ENCODE measurements at regions not wholly inside any gene's neighbourhood (a gene's known extent, or its start where the extent isn't known, plus 50 kb on each side); places are given as distances from the start of the nearest gene placed in this dataset.

DNA sequence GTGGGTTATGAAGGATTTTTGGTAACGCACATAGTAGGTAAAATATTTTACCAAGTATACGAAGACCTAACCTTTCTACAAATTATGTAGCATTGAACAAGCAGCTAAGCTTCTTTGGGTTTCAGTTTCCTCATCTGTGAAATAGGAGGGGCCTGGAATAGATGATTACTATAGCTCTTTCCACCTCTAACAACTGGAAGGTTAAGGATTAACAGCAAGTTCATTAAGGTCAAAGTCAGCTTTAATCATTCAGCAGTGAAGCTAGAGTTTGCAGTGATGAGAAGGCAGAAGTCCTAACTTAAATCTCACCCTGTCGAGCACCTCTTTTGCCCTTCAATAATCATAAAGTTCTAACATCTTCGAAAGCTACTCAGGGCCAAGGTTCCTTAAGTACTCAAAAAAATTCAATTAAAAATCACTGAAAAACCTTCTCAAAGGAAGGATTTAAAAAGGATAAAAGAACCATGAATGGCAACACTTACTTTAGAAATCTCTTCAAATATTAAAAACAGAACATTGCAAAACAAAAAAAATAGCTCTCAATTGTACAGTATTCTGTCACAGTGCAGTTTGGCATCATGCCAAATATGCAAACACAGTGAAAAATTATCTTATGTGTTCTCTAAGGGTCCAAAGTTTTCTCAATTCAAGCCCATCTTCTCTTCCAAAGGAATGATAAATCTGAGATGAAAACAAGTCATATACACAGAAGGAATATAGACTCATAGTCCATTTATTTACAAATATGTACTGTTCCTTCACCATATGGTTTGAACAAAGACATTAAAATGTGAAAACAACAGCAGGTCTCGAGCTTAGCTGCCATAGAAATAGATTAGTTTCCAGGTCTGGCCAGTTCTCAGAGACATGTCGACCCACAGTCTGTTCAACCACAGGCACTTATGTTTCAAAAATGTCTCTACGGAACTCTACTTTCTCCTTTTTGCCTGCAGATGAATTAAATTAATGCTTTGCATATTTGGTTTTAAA is 152.0 kb upstream of the SLC13A1 start:
- WGBS, 2 donors, result 72 to 77% methylated on average over 7 of the region's 7 CpGs
- TF ChIP-seq POLR2A (IDR thresholded peaks at IDR 0.05), result no peak
- TF ChIP-seq, protein P1, sequence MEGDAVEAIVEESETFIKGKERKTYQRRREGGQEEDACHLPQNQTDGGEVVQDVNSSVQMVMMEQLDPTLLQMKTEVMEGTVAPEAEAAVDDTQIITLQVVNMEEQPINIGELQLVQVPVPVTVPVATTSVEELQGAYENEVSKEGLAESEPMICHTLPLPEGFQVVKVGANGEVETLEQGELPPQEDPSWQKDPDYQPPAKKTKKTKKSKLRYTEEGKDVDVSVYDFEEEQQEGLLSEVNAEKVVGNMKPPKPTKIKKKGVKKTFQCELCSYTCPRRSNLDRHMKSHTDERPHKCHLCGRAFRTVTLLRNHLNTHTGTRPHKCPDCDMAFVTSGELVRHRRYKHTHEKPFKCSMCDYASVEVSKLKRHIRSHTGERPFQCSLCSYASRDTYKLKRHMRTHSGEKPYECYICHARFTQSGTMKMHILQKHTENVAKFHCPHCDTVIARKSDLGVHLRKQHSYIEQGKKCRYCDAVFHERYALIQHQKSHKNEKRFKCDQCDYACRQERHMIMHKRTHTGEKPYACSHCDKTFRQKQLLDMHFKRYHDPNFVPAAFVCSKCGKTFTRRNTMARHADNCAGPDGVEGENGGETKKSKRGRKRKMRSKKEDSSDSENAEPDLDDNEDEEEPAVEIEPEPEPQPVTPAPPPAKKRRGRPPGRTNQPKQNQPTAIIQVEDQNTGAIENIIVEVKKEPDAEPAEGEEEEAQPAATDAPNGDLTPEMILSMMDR (IDR thresholded peaks at IDR 0.05), result no peak
- DNase-seq (ENCODE audit: low spot score in 2 of 2), result no peak
- H3K4me3 ChIP-seq (ENCODE audit: low read depth, poor library complexity, severe bottlenecking), result no peak overlapping the region
- intact Hi-C loops (cut with DNase I; ENCODE audit: low total_unique reads), result no loop called here

DNA sequence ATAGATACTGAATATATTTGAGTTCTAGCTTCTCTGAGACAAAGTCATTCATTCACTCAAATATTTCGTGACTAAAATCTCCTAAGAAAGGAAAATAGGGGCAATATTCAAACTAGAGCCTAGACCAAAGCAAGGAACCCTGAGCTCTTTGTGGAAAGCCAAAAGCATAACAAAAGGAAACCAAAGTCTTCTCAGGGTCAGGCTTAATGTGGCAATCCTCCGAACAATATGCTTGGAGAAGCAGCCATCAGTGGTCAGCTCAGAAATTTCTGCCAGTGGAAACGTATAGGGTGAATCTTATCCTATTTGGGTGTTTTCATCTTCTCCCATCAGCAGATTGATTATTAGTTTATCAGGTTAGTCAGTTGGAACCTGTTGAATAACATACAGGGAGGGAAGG is 151.3 kb upstream of the SLC13A1 start:
- intact Hi-C loops (cut with DNase I; ENCODE audit: low total_unique reads), result no loop called here
- TF ChIP-seq, protein P1 (IDR thresholded peaks at IDR 0.05), result no peak
- TF ChIP-seq POLR2A (IDR thresholded peaks at IDR 0.05), result no peak
- no peak for DNase-seq (ENCODE audit: low spot score in 2 of 2)
- WGBS, 2 donors, result 81 to 87% methylated on average over 3 of the region's 3 CpGs
- no peak overlapping the region for H3K4me3 ChIP-seq (ENCODE audit: low read depth, poor library complexity, severe bottlenecking)

DNA sequence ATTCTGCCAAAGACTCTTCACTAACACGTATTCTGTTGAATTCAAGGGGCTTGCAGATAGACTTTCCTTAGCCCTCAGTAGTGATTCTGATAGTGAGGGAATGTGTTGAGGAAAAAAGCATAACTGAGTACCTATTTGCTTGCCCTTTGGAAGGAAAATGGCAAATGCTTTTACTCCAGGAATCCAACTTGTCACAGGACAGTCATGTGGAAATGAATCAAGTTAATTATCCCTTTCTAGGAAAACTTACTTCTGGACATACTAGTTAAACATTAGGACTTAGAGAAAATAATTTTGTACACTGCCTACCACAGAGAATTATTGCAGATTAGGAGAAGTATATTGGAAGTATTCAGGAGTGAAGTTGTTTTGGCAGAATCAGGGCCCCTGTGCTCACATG is 148.9 kb upstream of the SLC13A1 start:
- H3K4me3 ChIP-seq (ENCODE audit: low read depth, poor library complexity, severe bottlenecking), result no peak overlapping the region
- TF ChIP-seq POLR2A (IDR thresholded peaks at IDR 0.05), result no peak
- TF ChIP-seq, protein P1 (IDR thresholded peaks at IDR 0.05), result no peak
- intact Hi-C loops (cut with DNase I; ENCODE audit: low total_unique reads), result no loop called here
- DNase-seq (ENCODE audit: low spot score in 2 of 2), result no peak
- 69 to 85% methylated on average over 1 of the region's 1 CpG for WGBS, 2 donors

DNA sequence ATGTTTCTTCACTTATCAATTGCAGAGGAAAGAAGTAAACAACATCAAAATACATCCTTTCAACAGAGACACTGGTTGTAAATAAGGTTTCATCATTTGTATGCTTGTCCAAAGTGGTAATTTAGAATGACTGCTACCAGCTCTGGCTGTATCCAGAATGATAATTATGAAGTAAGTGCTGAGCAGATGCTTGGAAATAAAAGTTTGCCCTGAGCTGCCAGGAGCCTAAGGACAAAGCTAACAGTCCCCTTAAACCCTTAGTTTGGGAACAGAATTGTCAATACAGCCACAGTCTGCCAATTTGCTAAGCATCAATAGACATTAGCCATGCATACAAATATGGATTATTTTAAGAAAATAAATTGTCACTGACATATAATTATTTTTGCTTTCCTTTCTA is 147.0 kb upstream of the SLC13A1 start:
- H3K4me3 ChIP-seq (ENCODE audit: low read depth, poor library complexity, severe bottlenecking), result no peak overlapping the region
- intact Hi-C loops (cut with DNase I; ENCODE audit: low total_unique reads), result no loop called here
- TF ChIP-seq POLR2A (IDR thresholded peaks at IDR 0.05), result no peak
- TF ChIP-seq, protein P1 (IDR thresholded peaks at IDR 0.05), result no peak
- no peak for DNase-seq (ENCODE audit: low spot score in 2 of 2)

DNA sequence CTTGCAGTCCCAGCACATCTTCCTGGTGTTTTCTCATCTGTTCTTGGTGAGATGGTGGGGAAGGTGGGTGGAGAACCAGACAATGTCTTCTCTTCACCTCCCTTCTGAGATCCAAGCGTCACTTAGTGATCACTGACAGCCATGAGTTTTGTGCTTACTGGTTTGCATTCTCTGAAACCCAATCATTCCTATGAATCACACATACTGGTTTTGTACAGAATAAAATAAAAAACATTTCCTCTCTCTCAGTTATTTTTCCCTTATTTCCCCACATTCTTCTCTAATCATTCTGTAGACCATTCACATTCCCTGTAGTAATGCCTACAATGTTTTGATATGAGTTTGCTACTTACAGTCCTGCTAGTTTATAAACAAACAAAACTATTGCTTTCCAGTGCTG is 143.8 kb upstream of the SLC13A1 start:
- WGBS, 2 donors, result 83 to 94% methylated on average over 1 of the region's 1 CpG
- no peak for DNase-seq (ENCODE audit: low spot score in 2 of 2)
- no peak for TF ChIP-seq POLR2A (IDR thresholded peaks at IDR 0.05)
- TF ChIP-seq, protein P1 (IDR thresholded peaks at IDR 0.05), result no peak
- H3K4me3 ChIP-seq (ENCODE audit: low read depth, poor library complexity, severe bottlenecking), result no peak overlapping the region
- intact Hi-C loops (cut with DNase I; ENCODE audit: low total_unique reads), result no loop called here
